NCI-H2196 (cell line): ENCODE measurements at regions not wholly inside any gene's neighbourhood (a gene's known extent, or its start where the extent isn't known, plus 50 kb on each side); places are given as distances from the start of the nearest gene placed in this dataset.

Source experiments
- DNase-seq: peaks from one replicate; lab custom pipeline; 2025; ENCODE audit not compliant: unreplicated experiment; lab: John Stamatoyannopoulos, UW

DNA sequence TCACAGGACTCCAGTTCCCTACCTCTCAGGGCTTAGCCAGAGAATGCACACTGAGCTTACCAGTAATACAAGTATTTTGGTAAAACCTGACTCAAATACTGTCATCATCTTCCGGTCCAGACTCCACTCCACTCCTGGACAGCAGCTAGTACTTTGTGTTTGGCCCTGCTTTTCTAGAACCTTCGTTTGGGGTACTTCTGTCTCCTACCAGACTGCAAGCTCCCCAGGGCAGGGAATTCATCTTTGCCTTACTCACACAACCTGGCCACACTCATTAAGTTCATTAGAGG, 108.9 kb upstream of the CDC42EP3 start:
- no peak for DNase-seq

DNA sequence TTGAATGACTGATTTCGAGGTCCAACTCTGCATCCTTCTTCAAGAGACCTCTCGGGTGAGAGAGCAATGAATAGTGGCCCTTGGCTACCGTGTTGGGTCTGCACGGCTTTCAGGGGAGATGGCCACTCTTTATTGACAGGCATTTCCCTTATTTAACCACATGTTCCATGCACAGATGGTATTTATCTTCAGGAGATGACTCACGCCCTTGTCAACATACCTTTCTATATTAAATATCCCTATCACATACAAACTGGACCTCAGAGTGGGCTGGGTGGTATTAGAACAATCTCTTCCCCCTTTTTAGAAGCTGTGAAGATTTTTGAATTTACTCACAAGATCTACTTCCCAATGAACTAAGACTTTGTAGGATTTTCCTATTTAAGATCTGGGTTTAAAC, 109.6 kb upstream of the CDC42EP3 start:
- DNase-seq = no peak

DNA sequence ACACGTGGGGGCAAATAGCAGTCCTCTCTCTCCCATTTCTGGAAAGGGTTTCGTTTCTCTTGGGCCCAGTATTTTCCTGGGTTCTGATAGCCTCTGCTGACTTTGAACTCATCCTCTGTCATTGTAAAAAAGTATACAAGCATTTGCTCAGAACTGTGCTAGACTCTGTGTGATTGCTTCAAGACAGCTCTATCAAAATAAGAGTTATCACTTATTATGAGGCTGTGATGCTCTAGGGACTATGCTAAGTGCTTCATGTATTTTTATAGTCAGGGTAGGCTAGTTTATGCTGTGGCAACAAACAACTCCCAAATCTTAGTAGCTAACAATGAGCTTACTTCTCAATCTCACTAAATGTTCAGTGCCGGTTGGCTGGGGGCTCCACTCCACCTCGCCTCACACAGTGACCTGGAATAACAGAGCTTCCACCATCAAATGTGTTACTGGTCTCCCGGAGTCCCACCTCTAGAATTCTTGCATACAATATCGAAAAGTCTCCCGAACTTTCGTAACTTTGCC, 110.8 kb upstream of the CDC42EP3 start:
- DNase-seq = no peak

DNA sequence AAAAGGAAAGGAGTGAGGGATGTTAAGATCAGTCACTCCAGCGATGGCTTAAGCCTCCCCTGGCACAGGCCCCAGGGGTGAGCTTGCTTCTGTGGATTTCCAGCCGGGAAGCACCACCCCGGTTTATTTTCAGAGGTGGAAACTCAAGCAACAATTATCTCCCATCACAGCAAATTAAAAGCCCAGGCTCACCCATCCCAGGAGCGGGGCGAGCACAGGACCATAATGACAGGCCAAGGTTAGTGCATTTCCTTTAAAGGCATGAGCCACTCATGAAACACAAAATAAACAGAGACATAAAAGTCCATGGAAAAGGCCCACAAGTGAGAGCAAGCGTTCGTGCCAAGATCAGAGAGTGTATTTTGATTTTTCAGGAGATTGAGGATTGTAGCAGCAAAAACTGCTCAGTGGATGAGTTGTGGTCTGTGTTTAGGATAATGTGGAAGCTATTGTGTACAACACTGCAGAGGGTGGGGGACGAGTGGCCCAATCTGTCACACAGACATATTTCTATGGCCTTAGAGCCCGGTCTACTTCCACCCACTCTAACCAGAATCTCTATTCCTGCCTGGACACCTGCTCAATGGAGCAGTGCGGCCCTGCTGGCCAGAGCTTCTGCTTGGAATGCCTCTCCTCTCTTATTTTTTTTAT, 111.4 kb upstream of the CDC42EP3 start:
- peak; percentile 20 for DNase-seq

DNA sequence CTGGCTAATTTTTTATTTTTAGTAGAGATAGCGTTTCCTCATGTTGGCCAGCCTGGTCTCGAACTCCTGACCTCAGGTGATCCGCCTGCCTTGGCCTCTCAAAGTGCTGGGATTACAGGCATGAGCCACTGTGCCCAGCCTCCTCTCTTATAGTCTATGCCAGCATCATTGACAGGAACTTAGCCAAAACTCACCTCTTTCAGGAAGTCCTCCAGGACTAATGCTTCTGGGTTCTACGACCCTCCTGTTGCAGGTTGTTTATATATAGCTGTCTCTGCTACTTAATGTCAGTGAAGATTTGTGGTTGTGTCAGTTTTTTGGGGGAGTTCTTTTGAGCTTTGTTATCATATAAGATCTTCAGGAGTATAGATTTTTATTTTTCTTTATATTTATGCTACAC, 112.1 kb upstream of the CDC42EP3 start:
- no peak for DNase-seq

DNA sequence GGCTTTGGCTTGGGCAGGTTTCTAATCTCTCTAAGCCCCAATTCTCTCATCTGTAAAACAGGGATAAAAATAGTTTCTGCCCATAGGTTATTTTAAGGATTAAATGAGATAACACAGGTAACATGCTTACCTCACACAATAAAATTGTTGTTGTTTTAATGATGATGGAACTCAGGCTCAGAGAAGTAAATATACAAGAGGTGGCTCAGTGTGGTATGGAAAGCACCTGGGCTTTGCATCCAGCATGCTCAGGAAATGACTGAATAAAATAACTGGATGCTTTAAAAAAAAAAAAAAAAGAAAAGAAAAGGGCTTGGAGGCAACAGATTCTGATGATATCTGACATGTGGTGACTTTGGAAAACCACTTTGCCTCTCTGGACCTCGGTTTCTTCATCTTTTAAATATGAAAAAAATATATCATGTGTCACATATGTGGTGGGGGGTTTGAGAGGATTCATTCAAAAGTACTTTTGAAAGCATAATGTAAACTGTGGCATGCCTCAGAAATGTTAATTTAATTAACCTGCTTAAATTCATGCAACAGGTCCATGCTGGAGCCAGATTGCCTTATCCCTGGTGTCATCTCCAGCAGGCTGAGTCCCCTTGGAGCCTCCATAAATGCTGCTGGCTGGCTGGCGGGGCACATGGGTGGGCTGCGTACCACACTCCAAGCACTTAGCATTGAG, 112.8 kb upstream of the CDC42EP3 start:
- no peak for DNase-seq

DNA sequence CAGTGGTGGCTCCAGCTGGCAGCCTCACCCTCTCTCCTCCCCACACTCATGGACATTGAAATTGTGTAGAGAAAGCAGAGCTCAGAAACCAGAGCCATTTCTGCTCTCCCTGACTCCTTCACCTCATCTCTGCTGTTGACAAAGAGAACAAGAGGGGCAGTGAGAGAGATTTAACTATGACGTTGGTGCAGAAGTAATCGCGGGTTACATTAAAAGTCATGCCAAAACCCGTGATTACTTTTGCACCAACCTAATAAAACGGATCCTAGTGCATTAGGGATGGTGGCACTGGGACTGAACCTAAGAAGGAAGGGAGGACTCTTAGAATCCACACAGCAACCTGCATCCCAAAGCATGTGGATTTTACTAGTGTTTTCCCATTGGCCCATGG, 113.3 kb upstream of the CDC42EP3 start:
- no peak for DNase-seq

DNA sequence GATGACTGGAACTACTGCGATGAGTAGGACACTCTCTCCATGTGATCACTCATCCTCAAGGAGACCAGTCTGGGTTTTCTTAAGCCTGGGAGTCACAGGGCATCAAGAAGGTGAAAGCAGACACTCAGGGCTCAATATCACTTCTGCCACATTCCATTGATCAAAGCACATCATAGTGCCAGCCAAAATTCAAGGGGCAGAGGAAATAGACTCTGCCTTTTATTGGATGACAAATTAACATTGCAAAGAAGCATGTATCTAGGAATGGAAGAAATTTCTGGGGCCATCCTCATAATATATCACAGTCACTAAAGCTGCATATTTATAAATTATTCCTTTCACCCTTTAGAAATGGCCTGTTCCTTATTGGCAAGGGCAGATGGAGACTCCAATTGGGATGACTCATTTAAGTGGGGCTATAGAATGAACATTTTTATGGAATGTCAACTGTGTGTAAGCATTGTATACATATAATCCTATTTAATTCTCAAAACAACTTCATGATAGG, 114.8 kb upstream of the CDC42EP3 start:
- DNase-seq = peak; percentile 65

DNA sequence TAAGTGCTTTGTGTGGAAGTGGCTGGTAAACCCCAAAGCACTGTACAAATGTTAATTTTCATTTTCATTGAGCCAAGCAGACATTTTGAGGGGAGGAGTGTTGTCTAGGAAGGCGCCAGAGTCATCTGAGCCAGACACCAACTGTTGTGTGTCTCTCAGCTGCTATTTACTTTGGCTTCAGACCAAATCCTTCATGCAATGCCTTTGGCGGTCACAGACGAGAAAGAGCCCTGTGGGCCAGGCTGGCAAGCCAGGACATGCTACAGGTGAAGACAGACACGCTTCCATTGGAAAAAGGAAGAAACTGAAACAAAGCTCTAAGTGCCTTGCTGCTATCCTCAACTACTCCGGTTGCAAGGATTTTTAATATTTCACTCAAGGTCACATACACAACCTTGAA, 115.4 kb upstream of the CDC42EP3 start:
- DNase-seq = peak; percentile 97

DNA sequence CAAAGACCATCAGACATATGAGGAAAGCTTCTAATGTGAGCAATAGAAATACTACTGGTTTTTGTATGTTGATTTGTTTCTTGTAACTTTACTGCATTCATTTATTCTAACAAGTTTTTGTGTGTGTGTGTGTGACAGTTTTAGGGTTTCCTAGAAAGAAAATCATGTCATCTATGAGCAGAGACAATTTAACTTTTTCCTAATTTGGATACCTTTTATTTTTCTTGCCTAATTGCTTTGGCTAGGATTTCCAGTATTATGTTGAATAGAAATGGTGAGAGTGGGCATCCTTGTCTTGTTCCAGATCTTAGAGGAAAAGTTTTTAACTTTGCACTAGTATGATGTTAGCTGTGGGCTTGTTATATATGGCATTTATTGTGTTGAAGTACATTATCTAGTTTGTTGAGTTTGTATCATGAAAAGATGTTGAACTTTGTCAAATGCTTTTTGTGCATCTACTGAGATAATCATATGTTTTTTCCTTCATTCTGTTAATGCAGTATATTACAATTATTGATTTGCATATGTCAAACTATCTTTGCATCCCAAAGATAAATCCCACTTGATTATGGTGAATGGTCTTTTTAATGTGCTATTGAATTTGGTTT, 117.3 kb upstream of the CDC42EP3 start:
- no peak for DNase-seq

DNA sequence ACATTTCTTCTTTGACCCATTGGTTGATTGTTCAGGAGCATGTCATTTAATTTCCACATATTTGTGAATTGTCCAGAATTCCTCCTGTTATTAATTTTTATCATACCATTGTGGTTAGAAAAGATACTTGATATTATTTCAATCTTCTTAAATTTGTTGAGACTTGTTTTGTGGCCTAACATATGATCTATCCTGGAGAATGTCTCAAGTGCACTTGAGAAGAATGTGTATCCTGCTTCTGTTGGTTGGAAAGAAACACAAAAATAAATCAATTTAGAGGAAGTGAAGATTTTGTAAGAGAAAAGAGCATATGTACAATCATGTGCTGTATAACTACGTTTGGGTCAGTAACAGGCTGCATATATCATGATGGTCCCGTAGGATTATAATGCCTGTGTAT, 118.6 kb upstream of the CDC42EP3 start:
- DNase-seq = no peak

DNA sequence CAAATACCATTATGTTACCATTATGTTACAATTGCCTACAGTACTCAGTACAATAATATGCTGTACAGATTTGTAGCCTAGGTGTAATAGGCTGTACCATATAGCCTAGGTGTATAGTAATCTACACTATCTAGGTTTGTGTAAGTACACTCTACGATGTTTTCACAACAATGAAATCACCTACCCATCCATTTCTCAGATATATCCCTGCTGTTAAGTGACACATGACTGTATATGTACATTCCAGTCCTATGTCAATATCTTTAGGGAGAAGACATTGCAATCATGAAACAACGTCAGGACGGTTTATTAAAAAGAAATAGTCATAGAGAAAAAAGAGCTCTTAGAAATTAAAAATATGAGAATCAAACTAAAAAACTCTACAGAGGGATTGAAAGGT, 119.0 kb upstream of the CDC42EP3 start:
- DNase-seq = no peak

DNA sequence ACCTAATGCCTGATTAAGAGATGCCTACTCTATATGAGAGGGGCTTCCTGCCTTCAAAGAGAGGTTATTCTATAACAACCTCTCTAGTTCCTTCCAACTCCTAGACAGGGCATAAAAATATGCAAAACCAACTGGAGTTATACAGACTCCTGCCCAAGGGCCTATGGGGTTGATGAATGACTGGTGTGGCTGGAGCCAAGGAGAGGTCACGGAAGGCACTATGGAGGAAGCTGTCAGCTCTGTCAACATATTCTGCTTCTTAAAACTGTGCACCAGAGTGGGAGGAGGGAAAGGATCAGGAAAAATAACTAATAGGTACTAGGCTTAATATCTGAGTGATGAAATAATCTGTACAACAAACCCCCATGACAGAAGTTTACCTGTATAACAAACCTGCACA, 120.9 kb upstream of the CDC42EP3 start:
- DNase-seq = no peak

DNA sequence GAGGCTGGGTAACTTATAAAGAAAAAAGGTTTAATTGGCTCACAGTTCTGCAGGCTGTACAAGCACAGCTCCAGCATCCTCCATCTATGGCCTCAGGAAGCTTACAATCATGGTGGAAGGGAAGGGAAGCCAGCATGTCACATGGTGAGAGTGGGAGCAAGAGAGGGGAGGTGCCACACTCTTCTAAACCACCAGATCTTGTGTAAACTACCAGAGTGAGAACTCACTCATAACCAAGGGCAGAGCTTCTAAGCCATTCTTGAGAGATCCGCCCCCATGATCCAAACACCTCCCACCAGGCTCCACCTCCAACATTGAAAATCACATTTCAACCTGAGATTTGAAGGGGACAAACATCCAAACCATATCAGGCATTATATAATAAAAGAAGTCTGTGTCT, 121.6 kb upstream of the CDC42EP3 start:
- no peak for DNase-seq

DNA sequence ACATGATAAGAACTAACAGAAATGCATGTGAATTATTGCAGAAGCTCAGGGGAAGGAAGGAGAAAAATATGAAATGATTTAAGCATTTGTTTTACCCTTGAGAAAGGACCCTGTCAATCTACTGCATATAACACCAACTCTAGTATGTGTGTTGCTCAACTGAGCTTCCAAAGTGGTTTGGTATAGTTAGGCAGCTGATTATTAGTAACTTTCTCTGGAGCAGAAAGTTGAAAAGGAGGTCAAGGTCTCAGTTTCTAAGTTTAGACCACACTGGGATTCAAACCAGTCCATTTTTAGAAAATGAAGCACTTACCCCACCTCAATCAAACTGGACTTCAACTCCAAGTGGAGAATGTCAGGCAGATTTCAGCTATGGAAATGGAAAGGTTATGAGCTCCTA, 123.3 kb upstream of the CDC42EP3 start:
- no peak for DNase-seq

DNA sequence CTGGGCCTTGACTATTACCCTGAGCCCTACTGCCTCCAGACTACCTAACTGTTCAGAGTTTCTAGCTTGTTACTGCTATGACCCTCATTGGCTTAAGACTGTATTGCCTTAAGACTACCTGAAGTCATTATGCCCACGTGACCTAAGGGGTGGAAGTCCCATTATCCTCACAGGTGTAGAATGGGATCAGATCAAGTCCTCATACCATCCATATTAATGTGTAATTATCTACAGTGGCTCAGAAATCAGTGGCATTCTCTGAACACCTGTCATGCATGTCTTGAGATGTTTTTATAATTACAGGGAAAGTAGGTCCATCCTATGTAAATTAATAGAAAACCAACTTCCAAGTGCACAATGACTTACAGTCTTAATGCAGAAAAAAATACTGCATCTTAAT, 124.0 kb upstream of the CDC42EP3 start:
- DNase-seq = no peak

DNA sequence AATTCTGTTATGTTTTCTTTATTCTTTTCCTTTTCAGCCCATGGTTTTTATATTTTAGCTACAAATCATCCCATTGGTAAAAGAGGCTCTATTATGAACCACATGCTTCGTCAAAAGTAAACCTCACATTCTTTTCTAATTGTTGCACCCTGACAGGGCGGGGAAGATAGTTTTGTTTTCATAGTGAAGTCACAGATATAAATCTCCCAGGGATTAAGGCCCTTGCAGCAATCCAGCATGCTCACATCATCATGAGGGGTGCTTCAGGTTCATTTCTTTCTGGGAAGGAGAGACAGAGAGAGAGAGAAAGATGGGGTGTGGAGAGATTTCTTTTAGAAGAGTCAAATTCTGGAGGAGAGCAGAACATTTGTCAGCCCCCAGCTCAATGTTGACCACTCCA, 124.5 kb upstream of the CDC42EP3 start:
- no peak for DNase-seq

DNA sequence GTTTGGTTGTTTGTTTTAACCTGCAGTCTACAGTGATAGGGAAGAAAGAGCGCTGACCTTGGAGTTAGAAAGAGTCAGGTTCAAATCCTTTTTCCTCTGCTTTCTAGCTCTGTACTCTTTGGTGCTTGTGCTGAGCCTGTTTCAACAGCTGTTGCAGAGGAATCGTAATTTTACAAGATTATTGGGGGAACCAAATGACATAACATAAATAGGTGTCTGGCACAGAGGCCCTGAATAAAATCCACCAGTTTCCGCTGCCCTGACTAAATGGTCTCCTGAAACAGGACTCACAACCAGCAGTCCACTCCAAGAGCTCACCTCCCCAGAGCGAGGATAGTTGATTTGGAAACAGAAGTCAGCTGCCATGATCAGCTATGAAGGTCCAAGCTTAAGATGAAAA, 125.0 kb upstream of the CDC42EP3 start:
- no peak for DNase-seq

DNA sequence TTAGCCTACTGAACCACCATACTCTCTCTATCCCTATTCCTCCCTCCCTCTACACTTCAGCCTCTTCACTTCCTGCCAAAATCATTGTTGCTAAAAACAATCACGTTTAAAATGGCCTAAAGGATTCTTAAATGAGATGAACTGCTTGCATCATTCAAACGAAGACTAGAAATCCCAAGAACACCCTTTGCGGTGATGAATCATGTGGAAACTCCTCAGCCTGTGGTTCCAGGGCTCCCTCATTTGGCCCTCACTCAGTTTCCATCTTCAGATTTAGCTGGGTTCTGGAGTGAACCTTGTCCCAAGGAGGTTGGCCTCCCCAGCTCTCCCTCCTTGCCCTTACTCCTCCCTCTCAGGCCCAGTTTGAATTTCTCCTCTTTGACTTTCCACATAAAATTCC, 125.6 kb upstream of the CDC42EP3 start:
- no peak for DNase-seq

DNA sequence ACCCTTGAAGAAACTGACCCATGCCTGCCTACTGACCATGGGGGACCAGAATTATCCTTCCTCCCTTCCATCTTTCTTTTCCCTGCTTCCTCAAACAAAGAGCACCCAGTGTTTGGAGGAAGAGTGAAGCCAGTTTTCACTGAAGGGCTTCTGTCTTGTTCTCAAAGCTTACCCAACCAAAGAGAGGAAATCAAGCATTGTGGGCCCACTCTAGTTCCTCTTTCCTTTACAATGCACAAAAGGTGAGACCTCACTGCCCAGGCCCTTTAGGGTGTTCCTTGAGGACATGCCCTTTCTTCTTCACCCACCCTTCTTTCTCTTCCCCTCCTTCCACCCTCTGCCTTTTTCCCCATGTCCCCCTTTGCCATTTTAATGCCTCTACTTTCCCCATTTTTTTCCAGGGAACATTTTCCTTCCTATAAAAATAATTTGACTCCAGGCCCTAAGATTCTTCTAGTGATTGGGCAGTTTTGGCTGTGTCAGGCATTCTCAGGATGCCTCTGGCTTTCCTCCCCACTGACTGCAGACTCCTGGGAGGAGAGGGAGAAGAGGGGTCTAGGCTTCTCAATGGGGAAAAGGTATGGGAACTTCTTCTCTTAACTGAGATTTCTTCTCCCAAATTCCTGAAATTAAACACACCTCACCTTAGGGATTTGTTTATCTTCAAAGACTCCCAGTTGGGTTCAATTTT, 126.6 kb upstream of the RMDN2 start:
- DNase-seq = no peak

DNA sequence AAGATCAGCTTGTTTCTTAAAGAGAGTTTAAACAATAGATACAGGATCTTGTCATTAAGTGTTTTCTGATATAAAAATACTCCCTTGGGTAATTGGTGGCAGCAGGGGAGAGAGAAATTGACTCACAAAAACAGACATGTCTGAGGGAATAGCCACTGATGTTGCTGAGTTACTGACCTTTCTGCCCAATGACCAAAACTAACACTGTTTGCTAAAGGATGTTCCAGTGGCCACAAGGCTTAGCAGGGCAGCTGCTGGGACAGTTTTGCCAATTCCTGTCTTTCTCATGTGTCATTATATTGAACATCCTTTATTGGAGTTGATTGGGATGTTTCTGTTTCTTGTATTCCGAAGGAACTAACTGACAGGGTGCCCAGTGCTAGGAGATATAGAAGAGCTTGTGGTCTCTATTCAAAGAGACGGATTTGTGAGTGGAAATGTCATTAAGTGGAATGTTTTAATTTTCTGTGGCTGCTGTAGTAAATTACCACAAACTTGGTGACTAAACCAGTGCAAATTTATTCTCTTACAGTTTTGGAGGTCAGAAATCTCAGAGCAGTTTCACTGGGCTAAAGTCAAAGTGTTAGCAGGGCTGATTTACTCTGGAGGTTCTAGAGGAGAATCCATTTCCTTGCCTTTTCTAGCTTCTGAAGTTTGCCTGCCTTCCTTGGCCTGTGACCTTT, 124.8 kb upstream of the RMDN2 start:
- DNase-seq = no peak
